ENCODE measurements at regions not wholly inside any gene's neighbourhood (a gene's known extent, or its start where the extent isn't known, plus 50 kb on each side); places are given as distances from the start of the nearest gene placed in this dataset.
A peak's percentile ranks its signal among the peaks of the same experiment; 100 is the strongest.

DNA sequence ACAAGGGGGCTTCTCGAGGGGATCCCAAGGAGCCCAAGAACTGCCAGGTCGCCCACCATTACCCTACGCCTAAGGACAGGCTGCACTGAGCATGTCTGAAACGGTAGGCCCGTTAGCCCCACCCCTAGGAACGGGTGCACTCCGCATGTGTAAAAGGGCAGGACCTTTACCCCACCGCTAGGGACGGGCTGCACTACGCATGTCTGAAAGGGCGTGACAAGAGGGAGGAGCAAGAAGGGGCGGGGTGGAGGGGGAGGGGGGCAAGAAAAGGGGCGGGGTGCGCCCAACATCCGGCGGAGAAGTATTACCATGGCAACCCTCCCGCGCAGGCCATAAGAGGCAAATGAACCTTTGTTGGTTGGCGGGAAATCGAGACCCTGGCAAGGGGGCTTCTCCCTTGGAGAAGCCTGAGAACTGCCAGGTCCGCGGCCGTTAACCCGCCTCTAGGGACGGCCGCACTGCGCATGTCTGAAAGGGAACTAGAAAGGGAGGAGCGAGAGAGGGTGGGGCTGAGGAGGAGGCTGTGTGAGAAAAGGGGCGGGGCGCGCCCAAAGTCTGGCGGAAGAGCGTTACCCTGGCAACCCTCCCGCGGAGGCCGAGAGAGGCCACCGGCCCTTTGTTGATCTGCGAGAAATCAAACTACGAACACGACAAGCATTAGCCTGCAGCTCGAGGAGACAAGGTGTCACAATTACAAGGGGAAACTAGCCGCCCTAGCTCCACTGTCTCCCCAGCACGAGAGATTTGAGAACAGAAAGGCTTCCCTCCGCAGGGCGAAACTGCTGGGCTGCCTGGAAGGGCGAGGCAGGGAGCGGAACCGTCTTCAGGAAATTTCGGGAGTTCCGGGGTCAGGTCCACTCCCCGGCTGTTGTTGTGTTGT is 2046.8 kb downstream of the TP53TG3F start:
- Histone ChIP-seq H3K27me3 (ENCODE audit: low read depth) (peaks cover 41% of the 10 kb centered on the region), H3K36me3 (no peaks in the 10 kb centered on the region), H3K4me3 (peak overlapping the region; percentile 6), H3K27ac (replicated peaks) (no peak overlapping the region), H3K9me3 (replicated peaks) (no peaks in the 10 kb centered on the region), H3K4me1 (no peaks in the 10 kb centered on the region)
- no peak for DNase-seq
- intact Hi-C loops (cut with micrococcal nuclease), result no loop called here
- TF ChIP-seq, protein P1, sequence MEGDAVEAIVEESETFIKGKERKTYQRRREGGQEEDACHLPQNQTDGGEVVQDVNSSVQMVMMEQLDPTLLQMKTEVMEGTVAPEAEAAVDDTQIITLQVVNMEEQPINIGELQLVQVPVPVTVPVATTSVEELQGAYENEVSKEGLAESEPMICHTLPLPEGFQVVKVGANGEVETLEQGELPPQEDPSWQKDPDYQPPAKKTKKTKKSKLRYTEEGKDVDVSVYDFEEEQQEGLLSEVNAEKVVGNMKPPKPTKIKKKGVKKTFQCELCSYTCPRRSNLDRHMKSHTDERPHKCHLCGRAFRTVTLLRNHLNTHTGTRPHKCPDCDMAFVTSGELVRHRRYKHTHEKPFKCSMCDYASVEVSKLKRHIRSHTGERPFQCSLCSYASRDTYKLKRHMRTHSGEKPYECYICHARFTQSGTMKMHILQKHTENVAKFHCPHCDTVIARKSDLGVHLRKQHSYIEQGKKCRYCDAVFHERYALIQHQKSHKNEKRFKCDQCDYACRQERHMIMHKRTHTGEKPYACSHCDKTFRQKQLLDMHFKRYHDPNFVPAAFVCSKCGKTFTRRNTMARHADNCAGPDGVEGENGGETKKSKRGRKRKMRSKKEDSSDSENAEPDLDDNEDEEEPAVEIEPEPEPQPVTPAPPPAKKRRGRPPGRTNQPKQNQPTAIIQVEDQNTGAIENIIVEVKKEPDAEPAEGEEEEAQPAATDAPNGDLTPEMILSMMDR (IDR thresholded peaks at IDR 0.05; ENCODE audit: borderline replicate concordance), result no peak

DNA sequence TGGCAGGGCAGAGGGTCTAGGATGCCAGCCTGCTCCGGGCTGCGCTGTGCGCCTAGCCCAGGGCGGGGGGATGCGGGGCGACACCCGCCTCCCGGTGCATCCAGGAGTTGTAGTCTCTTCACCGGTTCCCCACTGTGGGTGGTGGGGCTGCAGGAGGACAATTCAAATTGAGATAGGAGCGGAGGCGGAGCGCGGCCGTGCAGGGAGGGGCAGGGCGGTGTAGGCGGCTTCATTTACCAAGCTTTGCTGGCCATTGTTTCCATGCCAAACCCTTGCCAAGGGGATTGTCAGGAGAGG is 2047.4 kb downstream of the TP53TG3F start:
- Histone ChIP-seq H3K27me3 (ENCODE audit: low read depth) (peaks cover 41% of the 10 kb centered on the region), H3K27ac (replicated peaks) (no peak overlapping the region), H3K4me1 (no peaks in the 10 kb centered on the region), H3K36me3 (no peaks in the 10 kb centered on the region), H3K9me3 (replicated peaks) (no peaks in the 10 kb centered on the region), H3K4me3 (peak overlapping the region; percentile 6)
- intact Hi-C loops (cut with micrococcal nuclease), result no loop called here
- no peak for DNase-seq
- TF ChIP-seq, protein P1 (IDR thresholded peaks at IDR 0.05; ENCODE audit: borderline replicate concordance), result no peak

DNA sequence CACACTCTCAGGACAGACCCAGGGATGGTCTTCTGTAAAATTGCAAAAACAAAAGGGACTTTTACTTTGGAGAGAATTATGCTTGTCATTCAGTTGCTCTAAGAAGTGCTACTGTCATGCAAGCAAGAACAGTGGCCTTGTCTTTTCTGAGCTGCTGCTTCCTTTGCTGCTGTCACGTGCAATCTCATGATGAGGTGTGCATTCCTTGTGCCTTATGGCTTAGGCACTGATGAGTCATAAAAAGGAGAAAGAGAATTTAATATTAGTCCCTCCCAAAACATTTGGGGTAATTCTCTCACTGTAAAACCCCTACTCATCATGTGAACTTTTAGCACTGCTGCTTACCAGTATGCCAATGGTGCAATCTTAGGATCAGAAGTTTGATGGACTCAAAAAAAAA is 2051.3 kb downstream of the TP53TG3F start:
- DNase-seq, result no peak

DNA sequence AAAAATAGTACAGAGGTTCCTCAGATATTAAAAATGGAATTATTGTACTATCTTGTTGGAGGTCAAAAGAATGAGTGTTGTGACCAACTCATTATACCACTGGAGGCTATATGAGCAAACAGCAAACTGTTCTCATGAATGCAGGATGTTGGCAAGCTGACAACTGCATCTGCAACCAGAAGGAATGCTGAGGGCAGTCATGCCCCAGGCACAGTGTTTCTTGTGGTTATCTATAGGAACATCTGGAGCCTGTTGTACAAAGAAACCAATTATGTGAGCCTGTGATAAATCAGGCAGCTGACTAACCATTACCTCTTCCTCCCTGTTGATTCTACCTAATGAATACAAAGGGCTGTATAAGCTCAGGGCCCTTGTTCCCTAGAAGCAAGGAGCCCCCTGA is 2057.1 kb downstream of the TP53TG3F start:
- intact Hi-C loops (cut with micrococcal nuclease), result no loop called here

More for the DNA sequence above, 2051.3 kb downstream of the TP53TG3F start:
- TF ChIP-seq, protein P1 (IDR thresholded peaks at IDR 0.05; ENCODE audit: borderline replicate concordance), result no peak
- Histone ChIP-seq H3K27ac (replicated peaks) (no peak overlapping the region), H3K27me3 (ENCODE audit: low read depth) (peaks cover 20% of the 10 kb centered on the region), H3K9me3 (replicated peaks) (peaks cover 5% of the 10 kb centered on the region), H3K4me3 (no peak overlapping the region), H3K36me3 (no peaks in the 10 kb centered on the region), H3K4me1 (no peaks in the 10 kb centered on the region)
- intact Hi-C loops (cut with micrococcal nuclease), result no loop called here

DNA sequence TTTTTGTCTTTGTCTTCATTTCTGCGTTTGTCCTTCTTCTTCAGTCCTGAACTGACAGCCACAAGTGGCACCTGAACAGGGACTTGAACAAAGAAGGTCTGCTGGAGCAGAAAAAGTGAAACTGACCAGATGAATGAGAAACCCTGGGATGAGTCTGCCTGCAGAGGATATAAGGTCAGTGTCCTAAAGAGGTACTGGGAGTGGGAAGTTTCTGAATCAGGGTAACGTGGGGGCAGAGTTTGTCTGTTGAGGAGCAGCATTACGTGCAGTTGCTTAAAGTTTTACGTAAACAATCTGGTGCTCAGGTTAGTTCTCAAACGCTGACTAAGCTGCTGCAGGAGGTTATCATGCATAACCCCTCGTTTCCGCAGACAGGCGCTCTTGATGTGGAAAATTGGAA is 2057.6 kb downstream of the TP53TG3F start:
- no peak for DNase-seq
- H3K27me3 ChIP-seq (ENCODE audit: low read depth), result no peaks in the 10 kb centered on the region
- intact Hi-C loops (cut with micrococcal nuclease), result no loop called here
- no peak overlapping the region for H3K27ac ChIP-seq (replicated peaks)
- TF ChIP-seq, protein P1 (IDR thresholded peaks at IDR 0.05; ENCODE audit: borderline replicate concordance), result no peak
- H3K9me3 ChIP-seq (replicated peaks), result peaks cover 19% of the 10 kb centered on the region
- no peak overlapping the region for H3K4me3 ChIP-seq
- H3K36me3 ChIP-seq, result no peaks in the 10 kb centered on the region
- no peaks in the 10 kb centered on the region for H3K4me1 ChIP-seq

More for the DNA sequence above, 2057.1 kb downstream of the TP53TG3F start:
- H3K27ac ChIP-seq (replicated peaks), result no peak overlapping the region
- H3K27me3 ChIP-seq (ENCODE audit: low read depth), result no peaks in the 10 kb centered on the region
- H3K36me3 ChIP-seq, result no peaks in the 10 kb centered on the region
- no peak overlapping the region for H3K4me3 ChIP-seq
- TF ChIP-seq, protein P1 (IDR thresholded peaks at IDR 0.05; ENCODE audit: borderline replicate concordance), result no peak
- H3K4me1 ChIP-seq, result no peaks in the 10 kb centered on the region
- DNase-seq, result no peak
- peaks cover 18% of the 10 kb centered on the region for H3K9me3 ChIP-seq (replicated peaks)
